GM10266 (cell line): ENCODE measurements at regions not wholly inside any gene's neighbourhood (a gene's known extent, or its start where the extent isn't known, plus 50 kb on each side); places are given as distances from the start of the nearest gene placed in this dataset.

Experiments used
- DNase-seq: peaks from one replicate; pipeline ENCODE4 v3.0.0; 2012; ENCODE audit errors: extremely low spot score
- CTCF ChIP-seq: IDR thresholded peaks from 2 replicates; pipeline ENCODE4 v1.5.1; 2012; ENCODE audit warnings: mild to moderate bottlenecking, low read depth; ENCODE audit not compliant: control insufficient read depth, insufficient read depth; ENCODE audit errors: missing control alignments

GRCh38 chr17:53996131-53996530, 173.4 kb downstream of the KIF2B start:
- TF ChIP-seq CTCF, result no peak
- DNase-seq, result no peak

GRCh38 chr17:53996890-53997289, 174.2 kb downstream of the KIF2B start:
- DNase-seq, result no peak
- no peak for TF ChIP-seq CTCF

- TF ChIP-seq CTCF, result no peak
- DNase-seq, result no peak
Observed at GRCh38 chr17:54007855-54008254, 185.1 kb downstream of the KIF2B start.

GRCh38 chr17:54009502-54009901, 186.8 kb downstream of the KIF2B start:
- no peak for TF ChIP-seq CTCF
- no peak for DNase-seq

DNA sequence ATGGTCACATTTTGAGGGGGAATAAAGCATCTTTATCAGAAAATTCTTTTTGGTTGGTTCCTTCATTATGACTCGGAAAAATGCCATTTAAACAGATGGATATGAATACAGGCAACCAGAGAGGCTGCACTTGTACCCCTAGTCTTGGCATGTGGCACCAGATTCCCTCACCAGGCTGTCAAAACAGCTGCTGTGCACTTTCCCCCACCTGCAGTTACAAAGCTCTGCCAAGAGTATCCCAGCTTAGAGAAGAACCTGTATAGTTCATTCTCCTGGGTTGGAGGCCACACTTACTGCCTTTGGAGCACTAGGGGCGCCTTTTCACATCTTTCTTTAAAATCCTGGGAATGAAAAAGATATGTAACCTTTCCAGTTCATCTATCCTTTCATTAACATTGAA, 190.3 kb downstream of the KIF2B start:
- no peak for DNase-seq
- TF ChIP-seq CTCF, result no peak

- no peak for DNase-seq
- no peak for TF ChIP-seq CTCF
Observed at GRCh38 chr17:54015734-54016133, 193.0 kb downstream of the KIF2B start.

GRCh38 chr17:54021418-54021817, 198.7 kb downstream of the KIF2B start:
- TF ChIP-seq CTCF, result no peak
- no peak for DNase-seq
